HG03280 (cell line): ENCODE measurements at regions not wholly inside any gene's neighbourhood (a gene's known extent, or its start where the extent isn't known, plus 50 kb on each side); places are given as distances from the start of the nearest gene placed in this dataset.
A peak's percentile ranks its signal among the peaks of the same experiment; 100 is the strongest.
"Not testable (repeated sequence)": the region's sequence is repeated elsewhere in the genome, so short reads cannot be mapped to it uniquely, and the experiment has no call there.

Source experiments
- ATAC-seq: cut with Tn5 transposase; IDR thresholded peaks from one replicate; pipeline ENCODE4 v1.9.1; 2021; ENCODE audit warnings: mild to moderate bottlenecking, moderate library complexity; ENCODE audit not compliant: unreplicated experiment

- ATAC-seq, result no peak
These were observed 135.4 kb downstream of the HMHB1 start for GRCh38 chr5:143947313-143947712.

- no peak for ATAC-seq
These were observed 140.8 kb downstream of the HMHB1 start for GRCh38 chr5:143952809-143953208.

- ATAC-seq, result no peak
These were observed 141.9 kb downstream of the HMHB1 start for GRCh38 chr5:143953851-143954250.

- no peak for ATAC-seq
These were observed 143.2 kb downstream of the HMHB1 start for GRCh38 chr5:143955141-143955540.

GRCh38 chr5:143957455-143957854 lies 145.5 kb downstream of the HMHB1 start:
- no peak for ATAC-seq

GRCh38 chr5:143962201-143962600 lies 150.2 kb downstream of the HMHB1 start:
- ATAC-seq, result no peak

GRCh38 chr5:143964919-143965318 lies 153.0 kb downstream of the HMHB1 start:
- ATAC-seq, result no peak

- ATAC-seq, result no peak
These were observed 154.3 kb downstream of the HMHB1 start for GRCh38 chr5:143966280-143966679.

- ATAC-seq, result peak; percentile 51
These were observed 156.3 kb downstream of the HMHB1 start for GRCh38 chr5:143968071-143968878.

- ATAC-seq, result no peak
These were observed 158.2 kb downstream of the HMHB1 start for GRCh38 chr5:143970159-143970558.

- no peak for ATAC-seq
These were observed 160.1 kb downstream of the HMHB1 start for GRCh38 chr5:143972068-143972467.

- ATAC-seq, result no peak
These were observed 164.1 kb downstream of the HMHB1 start for GRCh38 chr5:143976055-143976454.

- ATAC-seq, result no peak
These were observed 166.0 kb downstream of the HMHB1 start for GRCh38 chr5:143977891-143978461.

GRCh38 chr5:143979044-143979690 lies 167.2 kb downstream of the HMHB1 start:
- ATAC-seq, result no peak

- no peak for ATAC-seq
These were observed 168.5 kb downstream of the HMHB1 start for GRCh38 chr5:143980506-143980905.

- ATAC-seq, result not testable (repeated sequence)
These were observed 171.0 kb downstream of the HMHB1 start for GRCh38 chr5:143982957-143983356.

GRCh38 chr5:143985832-143986515 lies 174.0 kb downstream of the HMHB1 start:
- no peak for ATAC-seq

- ATAC-seq, result no peak
These were observed 174.7 kb downstream of the HMHB1 start for GRCh38 chr5:143986516-143987212.

- no peak for ATAC-seq
These were observed 175.3 kb downstream of the HMHB1 start for GRCh38 chr5:143987264-143987663.

GRCh38 chr5:143987751-143988560 lies 176.0 kb downstream of the HMHB1 start:
- ATAC-seq, result no peak
